ENCODE measurements at regions not wholly inside any gene's neighbourhood (a gene's known extent, or its start where the extent isn't known, plus 50 kb on each side); places are given as distances from the start of the nearest gene placed in this dataset.

DNA sequence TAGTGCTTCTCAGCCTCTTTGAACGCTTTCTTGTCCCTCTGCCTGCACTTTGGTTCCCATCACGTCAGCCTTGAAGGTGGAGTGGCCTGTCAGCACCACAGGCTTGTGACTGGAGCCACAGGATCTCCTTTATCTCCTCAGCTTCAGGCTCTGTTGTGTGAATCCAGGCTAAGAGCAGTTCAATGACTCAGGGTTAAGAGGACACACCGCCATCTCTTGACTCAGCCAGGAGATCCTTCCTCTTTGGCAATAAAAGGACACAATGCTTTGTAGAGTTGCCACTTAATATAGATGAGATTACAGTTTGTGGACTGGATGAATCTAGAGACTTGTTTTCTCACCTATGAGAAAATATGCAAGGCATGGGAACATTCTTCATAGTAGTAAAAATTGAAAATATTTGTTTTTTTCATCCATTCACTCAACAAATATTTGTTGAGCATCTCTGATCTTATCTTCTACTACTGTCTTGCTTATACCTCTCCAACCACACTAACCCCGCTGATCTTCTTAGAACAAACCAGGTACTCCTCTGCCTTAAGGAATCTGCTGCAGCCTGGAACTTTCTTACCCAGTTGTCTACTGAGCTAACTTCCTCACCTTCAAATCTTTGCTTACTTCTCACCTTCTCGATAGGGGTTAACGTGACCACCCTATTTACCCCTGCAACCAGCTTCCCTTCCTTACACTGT lies 62.3 kb downstream of the UCHL1 start:
- DNase-seq = no peak

DNA sequence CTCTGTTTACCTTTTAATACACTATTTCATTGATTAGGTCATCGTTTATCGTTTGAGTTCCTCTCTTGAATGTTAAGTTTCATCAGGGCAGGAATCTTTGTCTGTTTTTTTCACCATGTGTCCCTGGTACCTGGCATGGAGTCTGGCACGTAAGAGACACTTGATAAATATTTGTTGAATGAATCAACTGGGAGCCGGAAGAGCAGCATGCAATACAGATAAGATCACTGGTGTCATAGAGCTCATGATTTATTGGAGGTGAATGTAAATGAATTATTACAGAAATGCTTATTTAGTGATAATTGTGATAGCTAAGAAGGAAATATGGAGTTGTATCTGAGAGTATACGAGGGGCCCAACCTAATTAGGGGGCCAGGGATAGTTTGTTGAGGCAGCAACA lies 62.8 kb downstream of the UCHL1 start:
- DNase-seq = no peak

DNA sequence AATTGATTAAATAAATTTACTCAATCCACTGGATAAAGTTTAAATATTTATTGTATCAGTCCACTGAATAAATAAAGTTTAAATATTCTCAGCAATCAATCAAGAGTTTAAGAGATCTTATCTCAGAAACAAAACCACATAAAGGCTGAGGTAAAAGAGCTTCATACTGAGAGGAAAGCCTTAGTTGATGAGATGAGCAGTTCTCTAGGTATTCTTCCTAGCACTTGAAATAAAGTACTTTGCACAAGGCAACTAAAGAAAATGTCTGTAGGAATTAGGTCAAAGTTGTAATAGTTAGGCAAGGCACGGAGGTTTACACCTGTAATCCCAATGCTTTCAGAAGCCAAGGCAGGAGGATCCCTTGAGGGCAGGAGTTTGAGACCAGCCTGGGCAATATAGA lies 63.5 kb downstream of the UCHL1 start:
- no peak for DNase-seq

DNA sequence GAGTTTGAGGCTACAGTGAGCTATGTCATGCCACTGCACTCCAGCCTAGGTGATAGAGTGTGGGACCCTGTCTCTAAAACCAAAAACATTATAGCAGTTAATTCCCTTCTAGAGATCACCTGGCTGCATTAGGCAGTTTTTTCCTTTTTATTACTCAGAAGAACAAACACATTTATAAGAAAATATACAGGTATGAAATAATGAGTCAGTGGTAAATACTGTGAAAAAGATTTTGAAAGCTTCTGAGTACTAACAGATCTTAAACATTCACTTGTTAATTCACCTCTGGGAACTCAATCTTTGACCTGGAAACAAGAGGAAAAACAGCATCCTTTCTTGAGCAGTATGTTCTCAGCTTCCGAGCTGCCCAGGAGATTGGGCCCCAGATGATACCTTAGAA lies 64.1 kb downstream of the UCHL1 start:
- no peak for DNase-seq

DNA sequence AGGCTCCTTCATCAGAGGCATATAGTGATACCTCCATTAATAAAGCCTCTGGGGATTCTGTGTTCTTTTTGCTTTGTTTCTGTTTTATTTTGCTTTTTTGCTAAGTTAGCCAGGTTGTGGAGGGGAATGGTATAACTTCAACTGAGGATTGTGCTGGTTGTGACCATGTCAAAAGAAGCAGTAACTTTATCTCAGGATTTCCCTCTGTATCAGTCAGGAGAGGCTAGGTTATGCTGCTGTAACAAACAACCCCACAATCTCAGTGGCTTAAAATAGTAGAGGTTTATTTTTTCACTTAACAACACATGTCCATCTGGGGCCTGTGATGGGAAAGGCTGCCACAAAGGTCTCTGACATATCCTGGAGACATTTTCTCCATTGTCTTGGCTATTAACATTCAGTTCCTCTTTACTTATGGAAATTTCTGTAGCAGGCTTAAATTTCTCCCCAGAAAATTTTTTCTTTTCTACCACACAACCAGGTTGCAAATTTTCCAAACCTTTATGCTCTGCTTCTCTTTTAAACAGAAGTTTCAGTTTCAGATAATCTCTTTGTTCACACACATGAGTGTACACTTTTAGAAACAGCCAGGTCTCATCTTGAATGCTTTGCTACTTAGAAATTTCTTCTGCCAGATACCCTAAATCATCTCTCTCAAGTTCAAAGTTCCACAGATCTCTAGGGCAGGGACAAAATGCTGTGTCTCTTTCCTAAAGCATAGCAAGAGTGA lies 64.7 kb downstream of the UCHL1 start:
- no peak for DNase-seq

DNA sequence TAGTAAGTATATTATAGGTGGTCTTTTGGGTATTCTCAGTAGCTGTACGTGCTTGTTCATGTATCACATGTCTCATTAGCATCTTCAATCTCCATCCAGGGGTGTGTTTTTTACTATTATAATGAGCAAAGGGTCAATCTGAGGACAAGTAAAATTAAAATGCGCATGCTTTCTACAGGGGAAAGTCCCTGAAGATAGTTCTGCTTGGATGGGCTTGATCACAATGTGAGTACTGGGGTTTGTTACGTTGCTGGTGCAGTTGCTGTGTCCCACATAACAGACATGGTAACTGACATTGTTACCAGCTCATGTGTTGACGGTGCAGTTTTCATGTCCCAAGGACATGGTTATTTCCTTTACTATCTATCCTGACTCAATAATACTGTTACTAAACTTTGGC lies 65.9 kb downstream of the UCHL1 start:
- no peak for DNase-seq

DNA sequence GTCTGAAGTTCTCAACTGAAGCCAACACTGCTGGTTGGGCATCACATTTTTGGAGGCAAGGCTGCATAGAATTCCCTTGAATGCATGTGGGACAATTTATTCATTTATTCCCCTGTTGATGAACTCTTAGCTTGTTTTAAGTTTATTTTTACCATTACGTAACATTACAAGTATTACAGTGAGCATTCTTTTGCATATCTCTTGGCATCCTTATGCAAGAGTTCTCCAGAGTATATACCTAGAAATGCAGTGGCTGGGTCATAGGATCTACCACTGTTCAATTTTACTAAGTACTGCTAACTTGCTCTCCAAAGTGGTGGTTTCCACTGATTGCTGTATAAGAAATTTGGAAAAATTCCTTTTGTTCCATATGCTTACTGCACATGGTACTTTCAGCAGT lies 66.5 kb downstream of the UCHL1 start:
- DNase-seq = no peak

DNA sequence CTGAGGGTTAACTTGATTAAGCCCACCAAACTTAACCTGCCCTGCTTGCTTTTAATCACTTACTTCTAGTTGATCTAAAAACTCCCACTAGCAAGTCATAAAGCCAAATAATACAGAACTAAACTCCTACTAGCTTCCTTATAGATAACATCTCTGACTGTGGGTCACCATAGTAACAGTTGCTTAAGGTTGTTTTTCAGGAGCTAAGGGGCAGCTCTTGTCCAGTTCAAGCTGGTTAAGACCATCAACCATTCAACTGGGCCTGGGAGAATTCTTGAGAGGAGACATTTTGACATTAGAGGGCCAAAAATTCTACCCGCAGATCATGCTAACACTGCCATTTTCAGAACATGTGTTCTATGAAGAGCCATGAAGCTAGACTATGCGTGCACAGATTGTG lies 67.0 kb downstream of the UCHL1 start:
- no peak for DNase-seq

DNA sequence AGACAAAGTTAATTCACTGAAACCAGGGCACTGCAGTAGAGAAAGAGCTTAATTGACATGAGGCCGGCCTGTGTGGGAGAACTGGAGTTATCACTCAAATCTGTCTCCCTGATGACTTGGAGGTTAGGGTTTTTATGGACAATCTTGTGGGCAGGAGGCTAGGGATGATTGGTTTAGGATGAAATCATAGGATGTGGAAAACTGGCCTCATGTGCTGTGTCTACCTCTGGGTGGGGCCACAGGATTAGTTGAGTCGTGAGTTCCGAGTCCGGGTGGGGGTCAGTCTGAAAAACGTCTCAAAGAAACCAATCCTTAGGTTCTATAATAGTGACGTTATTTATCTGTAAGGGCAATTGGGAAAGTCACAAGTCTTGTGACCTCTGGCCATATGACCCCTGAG lies 68.1 kb downstream of the UCHL1 start:
- DNase-seq = no peak

DNA sequence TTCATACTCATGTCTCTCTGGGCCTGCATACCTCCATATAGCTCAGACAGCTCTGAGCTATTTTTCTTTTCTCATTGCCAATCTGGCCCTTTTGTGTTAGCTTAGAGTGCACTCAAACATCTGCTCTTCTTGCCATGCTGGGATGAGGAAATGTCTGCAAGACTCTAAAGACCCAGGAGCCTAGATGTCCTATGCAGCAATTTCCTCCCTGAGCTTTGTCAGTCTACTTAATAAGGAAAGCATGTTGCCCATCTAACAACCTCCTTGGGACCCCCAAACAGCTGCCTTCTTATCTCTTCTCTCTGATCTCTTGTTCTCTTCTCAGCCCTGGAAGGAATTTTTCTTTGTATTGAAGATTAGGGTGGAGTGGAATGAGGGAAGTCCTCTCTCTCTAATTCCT lies 69.2 kb downstream of the UCHL1 start:
- no peak for DNase-seq

DNA sequence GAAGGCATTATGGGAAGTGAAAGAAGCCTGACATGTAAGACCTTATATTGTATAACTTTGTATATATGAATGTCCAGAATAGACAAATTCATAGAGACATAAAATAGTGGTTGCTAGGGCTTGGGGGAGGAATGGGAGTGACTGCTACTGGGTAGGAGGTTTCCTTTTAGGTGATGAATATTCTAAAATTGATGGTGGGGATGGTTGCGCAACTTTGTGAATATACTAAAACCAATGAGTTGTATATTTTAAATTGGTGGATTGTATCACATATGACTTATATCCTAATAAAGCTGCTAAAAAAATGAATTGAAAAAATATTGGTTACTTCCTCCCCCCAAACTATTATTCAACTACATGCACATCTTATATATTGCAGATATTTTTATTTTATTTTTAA lies 70.0 kb downstream of the UCHL1 start:
- no peak for DNase-seq

DNA sequence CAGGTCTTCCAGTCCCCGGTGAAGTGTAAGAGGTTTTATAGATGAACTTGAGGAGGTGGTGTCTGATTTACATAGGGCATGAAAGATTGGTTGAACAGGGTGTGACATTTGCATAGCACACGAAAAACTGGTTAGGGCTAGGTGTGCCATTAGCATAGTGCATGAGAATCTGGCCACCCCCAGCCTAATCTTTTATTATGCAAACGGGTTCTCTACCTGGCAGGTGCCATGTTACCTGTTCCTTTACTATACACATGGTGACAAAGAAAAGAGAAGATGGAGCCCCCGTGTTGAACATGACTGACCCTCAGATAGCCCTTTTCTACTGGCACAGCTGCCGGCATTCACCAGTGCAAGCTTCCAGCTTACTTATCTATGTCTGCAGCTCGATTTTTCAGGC lies 71.0 kb downstream of the UCHL1 start:
- no peak for DNase-seq

DNA sequence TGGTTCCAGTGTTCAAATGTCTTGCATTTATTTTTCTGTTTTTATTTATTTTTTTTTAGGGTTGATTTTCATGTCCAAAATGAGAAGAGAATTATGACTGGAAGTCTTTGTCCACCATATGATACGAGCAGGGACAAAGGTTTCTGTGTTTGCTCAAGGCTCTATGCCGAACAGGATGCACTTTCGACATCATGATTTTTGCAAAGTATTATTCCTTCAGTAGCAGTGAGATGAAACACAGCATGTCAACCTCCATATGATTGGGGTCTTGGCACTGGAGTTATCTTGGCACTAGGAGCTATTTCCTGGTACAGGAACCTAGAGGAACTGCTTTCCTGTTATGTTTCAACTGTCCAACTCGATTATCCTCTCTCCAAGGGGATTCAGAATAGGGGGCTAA lies 72.6 kb downstream of the UCHL1 start:
- DNase-seq = no peak

DNA sequence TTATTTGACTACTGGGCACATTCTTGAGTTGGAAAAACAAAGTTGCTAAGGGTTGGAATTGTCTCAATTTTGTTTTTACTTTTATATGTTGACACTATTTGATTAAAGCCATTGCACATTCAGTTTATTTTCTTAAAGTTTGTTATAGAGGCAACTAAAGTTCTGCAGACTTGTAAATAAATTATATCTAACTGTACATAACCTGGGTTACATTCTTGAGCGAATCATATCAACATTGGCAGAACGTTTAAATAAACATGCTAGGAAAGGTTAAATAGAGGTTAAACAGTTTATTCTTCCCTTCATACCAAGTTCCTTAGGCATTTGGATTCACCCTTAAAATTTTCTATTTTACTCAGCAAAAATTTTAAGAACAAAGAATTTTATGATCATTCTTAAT lies 74.5 kb downstream of the UCHL1 start:
- no peak for DNase-seq

DNA sequence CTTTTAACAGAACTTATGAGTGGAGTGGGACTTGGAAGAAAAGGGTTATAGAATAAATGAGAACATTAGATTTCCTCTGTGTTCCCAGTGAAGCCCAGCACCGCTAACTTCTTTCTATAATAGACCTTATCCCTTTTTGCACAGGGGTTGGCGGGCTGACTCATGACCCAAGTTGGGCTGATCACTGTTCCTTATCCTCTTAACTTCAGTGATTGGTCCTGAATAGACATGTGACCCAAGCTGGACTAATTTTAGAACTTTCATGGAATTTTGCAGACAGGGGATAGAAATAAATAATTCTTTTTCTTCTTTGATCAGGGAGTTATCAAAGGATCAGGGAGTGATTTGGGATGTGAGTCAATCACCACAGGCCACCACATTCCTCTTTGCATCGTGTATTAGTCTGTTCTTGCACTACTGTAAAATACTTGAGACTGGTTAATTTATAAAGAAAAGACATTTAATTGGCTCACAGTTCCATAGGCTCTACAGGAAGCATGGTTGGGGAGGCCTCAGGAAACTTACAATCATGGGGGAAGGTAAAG lies 75.9 kb downstream of the UCHL1 start:
- DNase-seq = no peak

DNA sequence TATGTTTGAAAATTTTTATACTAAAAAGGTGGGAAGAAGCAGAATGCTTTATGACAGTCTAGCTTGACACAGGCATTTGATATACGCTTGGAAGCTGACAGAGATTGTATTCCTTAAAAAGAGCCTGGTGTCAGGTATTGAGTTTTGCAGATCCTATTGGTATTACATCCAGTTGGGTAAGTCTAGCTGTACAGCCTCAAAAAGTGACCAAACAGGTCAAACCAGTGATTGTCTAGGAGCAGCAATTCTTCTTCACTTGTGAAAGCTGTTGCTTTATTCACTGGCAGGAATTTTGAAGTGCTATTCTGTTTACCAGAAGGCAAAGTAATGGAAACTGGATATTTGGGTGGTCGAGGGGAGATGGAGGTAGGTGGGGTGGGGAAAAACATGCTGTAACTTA lies 77.5 kb downstream of the UCHL1 start:
- no peak for DNase-seq

DNA sequence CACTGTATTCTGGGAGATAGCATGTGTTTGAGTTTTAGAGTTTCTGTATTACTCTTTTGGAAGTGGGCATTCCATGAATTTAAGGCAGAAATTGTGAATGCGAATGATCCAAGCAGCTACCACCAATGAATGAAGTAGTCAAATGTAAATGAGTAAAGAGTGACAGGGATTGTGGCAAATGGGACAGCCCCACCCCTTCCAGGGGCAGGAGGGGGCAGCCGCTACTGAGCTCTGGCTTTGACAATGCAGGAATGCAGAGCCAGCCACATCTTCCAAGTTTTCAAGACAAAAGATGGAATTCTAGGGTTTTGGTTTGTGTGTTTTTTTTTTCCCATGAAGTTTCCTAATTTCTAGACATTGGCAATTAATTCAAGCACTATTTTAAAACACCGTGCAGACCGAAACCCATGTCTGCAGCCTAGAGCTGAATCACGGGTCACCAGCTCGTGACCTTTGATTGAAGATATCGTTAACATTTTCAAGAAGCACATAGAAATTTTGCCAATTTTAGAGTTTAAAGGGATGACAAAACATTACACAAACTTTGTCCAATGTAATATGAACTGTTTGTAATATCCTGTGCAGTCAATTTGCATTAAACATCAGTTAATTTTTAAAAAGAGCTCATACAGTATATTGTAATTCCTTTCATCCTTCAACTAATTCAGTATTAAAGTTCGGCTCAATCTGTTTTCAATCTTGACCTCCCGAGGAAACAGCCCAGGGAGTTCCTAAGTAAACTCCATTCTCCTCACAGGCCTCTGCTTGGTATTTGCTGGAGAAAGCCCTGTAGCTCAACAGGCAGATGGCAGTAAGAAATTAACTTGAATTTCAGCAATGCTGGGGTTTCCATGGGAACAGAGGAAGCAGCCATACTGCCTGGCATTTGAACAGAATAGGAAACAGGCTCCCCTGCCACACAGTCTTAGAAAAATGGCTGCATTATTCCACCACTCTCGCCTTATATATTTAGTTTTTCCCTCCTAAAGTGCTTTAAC lies 83.4 kb downstream of the UCHL1 start:
- no peak for DNase-seq

DNA sequence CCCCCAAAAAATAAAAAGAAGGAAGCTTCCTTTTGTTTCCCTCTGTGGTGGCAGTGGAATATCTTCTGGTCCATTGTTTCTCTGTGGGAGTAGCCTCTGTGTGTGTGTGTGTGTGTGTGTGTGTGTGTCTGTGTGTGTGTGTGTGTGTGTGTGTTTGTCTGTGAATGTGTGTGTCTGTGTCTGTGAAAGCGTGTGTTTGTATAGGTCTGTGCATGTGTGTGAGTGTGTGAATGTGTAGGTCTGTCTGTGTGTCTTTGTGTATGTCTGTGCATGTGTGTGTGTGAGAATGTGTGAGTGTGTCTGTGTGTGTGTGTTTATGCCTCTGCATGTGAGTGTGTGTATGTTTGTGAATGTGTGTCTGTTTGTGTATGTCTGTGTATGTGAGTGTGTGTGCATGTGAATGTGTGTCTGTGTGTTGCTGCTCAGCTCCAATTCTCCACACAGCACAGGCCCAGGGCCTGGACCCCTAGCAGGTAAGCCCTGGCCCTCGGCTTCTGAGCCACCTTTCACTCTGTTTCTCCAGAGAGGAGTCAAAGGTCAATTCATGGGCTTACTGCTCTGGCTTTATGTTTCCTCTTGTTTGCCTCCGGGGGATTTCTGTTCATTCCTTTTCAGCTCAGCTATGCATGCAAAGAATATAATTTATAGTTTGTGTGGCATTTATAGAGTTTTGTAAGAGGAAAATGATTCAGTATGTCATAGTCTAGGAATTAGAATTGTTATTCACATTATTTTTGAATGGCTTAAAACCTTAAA lies 89.8 kb downstream of the UCHL1 start:
- DNase-seq = no peak

DNA sequence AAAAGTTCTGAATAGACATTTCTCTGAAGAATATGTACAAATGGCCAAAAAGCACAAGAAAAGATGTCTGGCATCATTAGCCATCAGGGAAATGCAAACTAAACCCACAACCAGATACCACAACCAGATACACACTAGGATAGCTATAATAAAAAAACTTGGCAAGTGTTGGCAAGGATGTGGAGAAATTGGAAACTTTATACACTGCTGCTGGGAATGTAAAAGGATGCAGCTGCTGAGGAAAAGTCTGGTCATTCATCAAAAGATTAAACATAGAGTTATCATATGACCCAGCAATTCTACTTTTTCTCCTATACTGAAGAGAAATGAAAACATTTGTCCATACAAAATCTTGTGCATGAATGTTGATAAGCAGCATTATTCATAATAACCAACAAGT lies 92.3 kb downstream of the UCHL1 start:
- no peak for DNase-seq

DNA sequence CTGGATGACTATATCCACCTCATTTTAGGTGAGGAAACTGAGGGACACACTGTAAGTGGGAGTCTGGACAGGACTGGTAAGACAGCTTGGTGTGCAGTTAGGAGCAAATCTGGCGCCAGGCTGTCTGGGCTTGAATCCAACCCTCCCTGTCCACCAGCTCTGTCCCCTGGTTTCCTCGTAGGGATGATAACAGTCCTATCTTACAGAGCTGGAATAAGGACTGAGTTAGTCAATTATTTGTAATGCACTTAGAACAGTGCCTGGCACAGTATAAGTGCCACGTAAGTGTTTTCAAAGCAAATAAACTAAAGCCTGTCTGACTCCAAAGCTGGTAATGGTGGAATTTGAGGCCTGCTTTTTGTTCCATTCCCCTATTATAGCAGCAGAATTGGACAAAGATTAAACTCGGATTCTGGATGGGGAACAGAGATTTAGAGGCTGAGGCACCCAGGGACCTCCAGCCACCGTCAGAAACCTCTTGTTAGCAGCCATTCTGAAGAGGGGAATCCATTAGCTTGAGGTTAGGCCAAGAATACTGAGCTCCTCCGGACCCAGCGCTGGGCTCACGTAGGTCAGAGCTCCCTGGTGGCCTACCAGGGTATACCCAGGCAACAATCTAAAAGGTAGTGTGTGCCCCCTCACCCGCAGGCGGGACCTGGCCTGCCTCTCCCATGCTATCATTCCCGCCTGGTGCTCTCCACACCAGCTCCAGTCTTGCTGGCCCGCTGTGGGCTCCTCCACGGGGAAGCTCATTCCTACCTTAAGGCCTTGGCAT lies 102.1 kb downstream of the UCHL1 start:
- no peak for DNase-seq

DNA sequence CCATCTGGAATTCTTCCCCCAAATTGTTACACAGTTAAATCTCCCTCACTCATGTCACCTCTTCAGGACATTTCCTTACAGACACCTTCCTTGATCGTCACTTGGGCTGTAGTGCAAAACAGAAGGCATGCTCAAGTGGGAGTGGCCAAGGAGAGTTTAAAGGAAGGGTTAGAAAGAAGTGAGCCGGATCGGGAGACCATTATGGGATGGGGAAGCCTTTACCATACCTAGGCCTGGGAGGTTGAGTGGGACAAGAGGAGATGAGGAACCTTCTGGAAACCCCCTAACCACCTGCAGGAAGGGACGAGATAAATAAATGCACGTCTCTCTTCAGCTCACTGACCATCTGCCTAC lies 102.7 kb downstream of the UCHL1 start:
- DNase-seq = no peak
